HCT116 (cell line): ENCODE measurements at regions not wholly inside any gene's neighbourhood (a gene's known extent, or its start where the extent isn't known, plus 50 kb on each side); places are given as distances from the start of the nearest gene placed in this dataset.

Source experiments
- ATAC-seq: fragments of 200-7000 bp; cut with Tn5 transposase; 2 replicates; pipeline ENCODE4 v1.9.1; 2020; ENCODE audit warnings: mild to moderate bottlenecking, moderate library complexity
- BruUV-seq: library from RNA; stranded (reverse); fragments of 400-500 nt; replicated peaks from 2 replicates; lab custom pipeline; 2021; lab: Mats Ljungman, UMichigan
- CTCF ChIA-PET: fragments of 300-600 bp; sonication (Branson Sonifier 250); formaldehyde crosslinking; loops from one replicate; lab custom pipeline; 2021; ENCODE audit warnings: antibody characterized with exemption; lab: Charles Lee
- POLR2A ChIA-PET: fragments of 300-600, 350-600 bp; sonication (Branson Sonifier 250); formaldehyde crosslinking; loops from one replicate; lab custom pipeline; 2021; ENCODE audit warnings: antibody characterized with exemption; lab: Charles Lee
- RAD21 ChIA-PET, 2 experiments: fragments of 300-600 bp; sonication (Branson Sonifier 250); formaldehyde crosslinking; loops; one replicate each; lab custom pipeline; 2023; ENCODE audit warnings: low total read pairs in 2 of 2; ENCODE audit not compliant: uncharacterized antibody in 2 of 2, unreplicated experiment in 2 of 2, low non-redundant PET in 1 of 2; lab: Charles Lee
- DNase-seq: peaks from one replicate; pipeline ENCODE4 v3.0.0-alpha.2; 2010; ENCODE audit warnings: low read depth, low spot score
- H2AFZ ChIP-seq: fragments of 200-600 bp; shearing (Covaris generic), sonication (generic); 2 replicates; pipeline ENCODE4 v1.6.1; 2017; ENCODE audit warnings: low read depth, mixed run types, mixed read lengths, antibody characterized with exemption, low read length; ENCODE audit not compliant: poor library complexity, severe bottlenecking
- H3K27ac ChIP-seq: 2 replicates; pipeline ENCODE4 v1.5.1; 2012; ENCODE audit warnings: low read depth, low read length
- H3K27me3 ChIP-seq: fragments of 200-600 bp; sonication (generic); 2 replicates; pipeline ENCODE4 v1.6.1; 2016; ENCODE audit warnings: mixed run types, low read length, mixed read lengths; ENCODE audit not compliant: insufficient read depth
- H3K36me3 ChIP-seq, 2 experiments: fragments of 200-500 bp in 1 of 2; fragments of 200-600 bp in 1 of 2; sonication (Bioruptor generic) in 1 of 2; sonication (generic) in 1 of 2; 2 replicates each; pipeline versions ENCODE4 v1.5.1 to v1.6.1; 2014 to 2016; ENCODE audit warnings: low read length in 2 of 2, inconsistent platforms in 1 of 2, mixed read lengths in 1 of 2, mixed run types in 1 of 2; ENCODE audit not compliant: insufficient read depth in 2 of 2, control insufficient read depth in 1 of 2
- H3K4me1 ChIP-seq, 2 experiments: fragments of 200-600 bp in 1 of 2; sonication (generic) in 1 of 2; 2 replicates each; pipeline versions ENCODE4 v1.5.1 to v1.6.1; 2012 to 2017; ENCODE audit warnings: low read length in 2 of 2, inconsistent platforms in 1 of 2, mild to moderate bottlenecking in 1 of 2, mixed read lengths in 1 of 2, mixed run types in 1 of 2, moderate library complexity in 1 of 2; ENCODE audit not compliant: insufficient read depth in 2 of 2, control insufficient read depth in 1 of 2
- H3K4me2 ChIP-seq: fragments of 200-600 bp; sonication (generic); 2 replicates; pipeline ENCODE4 v1.6.1; 2017; ENCODE audit warnings: mixed run types, low read length, mixed read lengths
- H3K4me3 ChIP-seq, 2 experiments: fragments of 200-600 bp in 1 of 2; sonication (generic) in 1 of 2; replicated peaks in 1 of 2; 2 replicates each; pipeline ENCODE4 v1.5.1; 2011 to 2016; ENCODE audit warnings: low read length in 2 of 2, control low read depth in 1 of 2, low read depth in 1 of 2, mild to moderate bottlenecking in 1 of 2, mixed read lengths in 1 of 2, mixed run types in 1 of 2
- H3K79me2 ChIP-seq: fragments of 200-600 bp; sonication (generic); 2 replicates; pipeline ENCODE4 v1.6.1; 2017; ENCODE audit warnings: mild to moderate bottlenecking, mixed run types, low read length, moderate library complexity, mixed read lengths; ENCODE audit not compliant: insufficient read depth
- H3K9ac ChIP-seq: fragments of 200-600 bp; sonication (generic); 2 replicates; pipeline ENCODE4 v1.6.1; 2016; ENCODE audit warnings: low read length, mixed read lengths
- H3K9me2 ChIP-seq: fragments of 200-600 bp; sonication (generic), shearing (Covaris generic); 2 replicates; pipeline ENCODE4 v1.6.1; 2017; ENCODE audit warnings: mixed run types, mild to moderate bottlenecking, moderate library complexity; ENCODE audit not compliant: insufficient read depth
- H3K9me3 ChIP-seq, 2 experiments: fragments of 200-500 bp in 1 of 2; fragments of 200-600 bp in 1 of 2; sonication (Bioruptor generic) in 1 of 2; sonication (generic) in 1 of 2; 2 replicates each; pipeline ENCODE4 v1.6.1; 2014 to 2017; ENCODE audit warnings: low read length in 2 of 2, mixed read lengths in 2 of 2, inconsistent platforms in 1 of 2, low read depth in 1 of 2, mild to moderate bottlenecking in 1 of 2, mixed run types in 1 of 2, moderate library complexity in 1 of 2; ENCODE audit not compliant: control insufficient read depth in 1 of 2, insufficient read depth in 1 of 2
- H4K20me1 ChIP-seq: fragments of 200-600 bp; sonication (generic), shearing (Covaris generic); 2 replicates; pipeline ENCODE4 v1.6.1; 2017; ENCODE audit warnings: mixed run types, mild to moderate bottlenecking, moderate library complexity; ENCODE audit not compliant: insufficient read depth
- CEBPB ChIP-seq: IDR thresholded peaks from 2 replicates; pipeline ENCODE4 v1.6.1; 2012; ENCODE audit warnings: low read depth
- EGR1 ChIP-seq: IDR thresholded peaks from 2 replicates; pipeline ENCODE4 v1.6.1; 2012; ENCODE audit warnings: low read depth
- EZH2 ChIP-seq: fragments of 200-600 bp; sonication (generic); IDR thresholded peaks from 2 replicates; pipeline ENCODE4 v1.6.1; 2017; ENCODE audit warnings: antibody characterized with exemption, mixed run types
- FOSL1 ChIP-seq: IDR thresholded peaks from 2 replicates; pipeline ENCODE4 v1.6.1; 2012; ENCODE audit warnings: low read depth
- JUND ChIP-seq: IDR thresholded peaks from 2 replicates; pipeline ENCODE4 v1.6.1; 2012
- POLR2A ChIP-seq: IDR thresholded peaks from 2 replicates; pipeline ENCODE4 v1.7.0; 2011; ENCODE audit warnings: borderline replicate concordance; ENCODE audit not compliant: insufficient read depth, insufficient read length; ENCODE audit errors: extremely low read depth
- SIN3A ChIP-seq: IDR thresholded peaks from 2 replicates; pipeline ENCODE4 v1.6.1; 2012; ENCODE audit warnings: low read depth
- SRF ChIP-seq: IDR thresholded peaks from 2 replicates; pipeline ENCODE4 v1.6.1; 2012; ENCODE audit warnings: low read depth
- intact Hi-C: fragments of 100-400 bp; cut with micrococcal nuclease; formaldehyde crosslinking; loops from 2 replicates; pipeline ENCODE4 v1.10.0; 2022
- TF ChIP-seq, protein P1 (sequence below): IDR thresholded peaks from 2 replicates; pipeline ENCODE4 v1.6.1; 2012
- TF ChIP-seq, protein P2 (sequence below): IDR thresholded peaks from 2 replicates; pipeline ENCODE4 v1.6.1; 2011; ENCODE audit warnings: mild to moderate bottlenecking, low read length, moderate library complexity; ENCODE audit not compliant: insufficient replicate concordance; ENCODE audit errors: extremely low read depth

DNA sequence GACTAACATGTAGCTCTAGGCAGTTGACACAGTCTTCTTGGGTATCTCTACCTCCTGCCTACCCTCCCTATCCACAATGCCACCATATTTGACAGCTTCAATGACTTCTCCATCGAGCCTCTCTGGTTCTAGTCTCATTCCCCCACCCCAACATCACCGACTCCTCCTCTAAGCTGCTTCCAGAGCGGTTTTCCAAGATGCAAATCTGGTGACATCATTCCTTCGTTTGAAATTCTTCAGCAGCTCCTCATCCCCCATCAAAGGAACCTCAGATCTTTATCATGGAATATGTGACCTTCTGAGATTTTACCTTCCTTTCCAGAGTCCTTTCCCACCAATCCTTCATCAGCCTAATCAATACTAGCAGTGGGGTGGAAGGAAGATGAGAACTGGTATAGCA lies 352.4 kb upstream of the RUNX1 start:
- Histone ChIP-seq H3K36me3 (no peaks in the 10 kb centered on the region), H3K4me1 (peaks cover 6 to 25% of the 10 kb centered on the region in 2 experiments; a peak in 3 of 4 replicates), H4K20me1 (no peaks in the 10 kb centered on the region), H3K9me3 (no peaks in the 10 kb centered on the region), H3K9ac (no peak overlapping the region)
- no TSS peak for BruUV-seq
- TF ChIP-seq, protein P1, sequence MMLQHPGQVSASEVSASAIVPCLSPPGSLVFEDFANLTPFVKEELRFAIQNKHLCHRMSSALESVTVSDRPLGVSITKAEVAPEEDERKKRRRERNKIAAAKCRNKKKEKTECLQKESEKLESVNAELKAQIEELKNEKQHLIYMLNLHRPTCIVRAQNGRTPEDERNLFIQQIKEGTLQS = no peak
- TF ChIP-seq EZH2 (no peak), EGR1 (no peak), SIN3A (no peak), CEBPB (no peak), POLR2A (no peak), JUND (no peak), FOSL1 (no peak), SRF (no peak)
- TF ChIP-seq, protein P2, sequence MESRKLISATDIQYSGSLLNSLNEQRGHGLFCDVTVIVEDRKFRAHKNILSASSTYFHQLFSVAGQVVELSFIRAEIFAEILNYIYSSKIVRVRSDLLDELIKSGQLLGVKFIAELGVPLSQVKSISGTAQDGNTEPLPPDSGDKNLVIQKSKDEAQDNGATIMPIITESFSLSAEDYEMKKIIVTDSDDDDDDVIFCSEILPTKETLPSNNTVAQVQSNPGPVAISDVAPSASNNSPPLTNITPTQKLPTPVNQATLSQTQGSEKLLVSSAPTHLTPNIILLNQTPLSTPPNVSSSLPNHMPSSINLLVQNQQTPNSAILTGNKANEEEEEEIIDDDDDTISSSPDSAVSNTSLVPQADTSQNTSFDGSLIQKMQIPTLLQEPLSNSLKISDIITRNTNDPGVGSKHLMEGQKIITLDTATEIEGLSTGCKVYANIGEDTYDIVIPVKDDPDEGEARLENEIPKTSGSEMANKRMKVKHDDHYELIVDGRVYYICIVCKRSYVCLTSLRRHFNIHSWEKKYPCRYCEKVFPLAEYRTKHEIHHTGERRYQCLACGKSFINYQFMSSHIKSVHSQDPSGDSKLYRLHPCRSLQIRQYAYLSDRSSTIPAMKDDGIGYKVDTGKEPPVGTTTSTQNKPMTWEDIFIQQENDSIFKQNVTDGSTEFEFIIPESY = no peak
- TF ChIP-seq, all 23 proteins: peak for 0
- ChIA-PET RAD21 (interaction anchor here (0.5 to 2.0 kb wide), 6 partner anchors 43 to 656 kb away, joined by 3 to 12 read pairs (median 4); no protein-coding TSS in a partner anchor), POLR2A (interaction anchor here (2.7 kb wide), 1 partner anchor 513 kb away, joined by 17 read pairs; no protein-coding TSS in a partner anchor), CTCF (interaction anchor here (1.0 to 2.7 kb wide), 7 partner anchors 35 to 656 kb away, joined by 3 to 21 read pairs (median 9); no protein-coding TSS in a partner anchor)
- no peaks in the 10 kb centered on the region for H3K79me2 ChIP-seq
- H3K27me3 ChIP-seq = no peaks in the 10 kb centered on the region
- H3K9me2 ChIP-seq = no peaks in the 10 kb centered on the region
- no peak overlapping the region for H2AFZ ChIP-seq
- no peak overlapping the region for H3K4me3 ChIP-seq
- intact Hi-C loops = loop anchor here (2.0 kb wide), 1 partner anchor 531 kb away; no protein-coding TSS in a partner anchor
- no peak for DNase-seq
- H3K4me2 ChIP-seq = no peak overlapping the region
- no peak overlapping the region for H3K27ac ChIP-seq
- ATAC-seq = no peak
